HG03575 (cell line): ENCODE measurements at regions not wholly inside any gene's neighbourhood (a gene's known extent, or its start where the extent isn't known, plus 50 kb on each side); places are given as distances from the start of the nearest gene placed in this dataset.
"Not testable (repeated sequence)": the region's sequence is repeated elsewhere in the genome, so short reads cannot be mapped to it uniquely, and the experiment has no call there.

Source experiments
- ATAC-seq: cut with Tn5 transposase; IDR thresholded peaks from one replicate; pipeline ENCODE4 v1.9.1; 2021; ENCODE audit not compliant: unreplicated experiment, insufficient number of reproducible peaks, low FRiP score; ENCODE audit errors: extremely low read depth

DNA sequence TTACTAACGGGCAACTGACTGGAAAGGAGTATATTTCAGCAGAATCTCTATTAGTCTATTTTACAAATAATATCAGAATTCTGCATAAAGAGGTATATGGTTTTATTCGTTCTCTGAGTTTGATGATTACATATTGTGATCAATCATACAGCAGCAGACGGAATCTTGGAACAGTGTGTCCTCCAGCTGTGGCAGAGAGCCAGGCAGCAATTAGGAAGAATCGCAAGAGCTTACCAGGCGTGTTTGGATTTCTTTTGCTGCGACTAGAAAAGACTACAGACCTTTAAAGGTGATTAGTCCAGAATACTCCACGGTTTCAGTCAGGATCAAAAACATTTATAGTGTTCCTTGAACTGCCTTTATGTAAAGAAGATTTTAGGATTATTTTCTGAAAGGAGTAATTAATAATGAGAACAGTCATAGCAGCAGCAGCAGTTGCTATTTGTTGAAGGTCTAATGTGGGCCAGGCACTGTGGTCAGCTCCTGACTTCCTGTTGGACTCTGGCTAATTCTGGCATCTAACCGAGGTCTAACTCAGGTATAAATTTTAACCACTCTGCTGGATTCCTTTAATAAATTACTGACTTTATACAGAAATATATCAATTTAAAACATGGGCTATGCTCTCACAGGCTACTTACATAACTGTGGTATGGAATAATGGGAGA lies 225.3 kb upstream of the CXorf66 start:
- no peak for ATAC-seq

GRCh38 chrX:140180585-140180984 lies 215.3 kb upstream of the CXorf66 start:
- no peak for ATAC-seq

DNA sequence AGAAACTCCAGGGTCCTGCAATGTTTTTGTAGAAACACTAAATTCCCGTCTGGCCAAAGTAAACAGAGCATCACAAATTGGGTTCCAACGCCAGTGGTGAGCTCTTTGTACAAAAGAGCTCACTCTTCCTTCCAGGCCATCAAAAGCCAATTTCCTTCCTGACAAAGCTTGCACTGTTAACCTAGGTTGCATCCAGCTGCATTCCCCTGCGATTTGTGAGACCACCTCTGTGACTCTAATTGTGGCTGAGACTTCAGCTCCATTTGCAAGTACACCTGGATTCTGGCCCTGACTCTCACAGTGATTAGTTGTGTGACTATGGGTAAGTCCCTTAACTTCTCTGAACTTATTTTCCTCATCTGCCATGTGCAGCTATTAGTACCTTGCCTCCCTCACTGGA lies 212.5 kb upstream of the CXorf66 start:
- ATAC-seq = no peak

GRCh38 chrX:140172401-140172800 lies 207.1 kb upstream of the CXorf66 start:
- ATAC-seq = no peak

DNA sequence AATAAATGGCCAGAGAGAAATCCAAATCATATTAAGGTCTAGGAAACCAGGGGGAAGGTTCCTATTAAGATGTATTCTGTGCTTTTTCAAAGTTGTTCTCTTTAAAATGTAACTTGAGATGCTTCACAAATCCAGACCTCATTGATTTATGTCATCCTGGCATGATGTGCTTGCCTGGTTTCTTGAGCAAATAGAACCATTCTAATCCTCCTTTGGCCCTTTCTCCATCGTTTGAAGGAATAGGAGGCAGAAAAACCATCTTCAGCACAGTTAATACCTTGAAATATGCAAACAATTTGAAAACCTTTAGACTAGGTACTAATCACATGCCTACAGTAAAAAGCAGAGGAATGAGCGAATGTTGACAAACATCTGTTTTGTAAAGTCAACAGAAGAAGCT lies 202.2 kb upstream of the CXorf66 start:
- ATAC-seq = no peak

- ATAC-seq = no peak
Observed at GRCh38 chrX:140165849-140166248, 200.5 kb upstream of the CXorf66 start.

- no peak for ATAC-seq
Observed at GRCh38 chrX:140164391-140164790, 199.1 kb upstream of the CXorf66 start.

GRCh38 chrX:140163371-140164159 lies 198.2 kb upstream of the CXorf66 start:
- no peak for ATAC-seq

GRCh38 chrX:140157611-140158010 lies 192.3 kb upstream of the CXorf66 start:
- no peak for ATAC-seq

GRCh38 chrX:140157143-140157542 lies 191.8 kb upstream of the CXorf66 start:
- ATAC-seq = no peak

GRCh38 chrX:140151316-140151715 lies 186.0 kb upstream of the CXorf66 start:
- ATAC-seq = no peak

GRCh38 chrX:140149761-140150160 lies 184.4 kb upstream of the CXorf66 start:
- ATAC-seq = no peak

DNA sequence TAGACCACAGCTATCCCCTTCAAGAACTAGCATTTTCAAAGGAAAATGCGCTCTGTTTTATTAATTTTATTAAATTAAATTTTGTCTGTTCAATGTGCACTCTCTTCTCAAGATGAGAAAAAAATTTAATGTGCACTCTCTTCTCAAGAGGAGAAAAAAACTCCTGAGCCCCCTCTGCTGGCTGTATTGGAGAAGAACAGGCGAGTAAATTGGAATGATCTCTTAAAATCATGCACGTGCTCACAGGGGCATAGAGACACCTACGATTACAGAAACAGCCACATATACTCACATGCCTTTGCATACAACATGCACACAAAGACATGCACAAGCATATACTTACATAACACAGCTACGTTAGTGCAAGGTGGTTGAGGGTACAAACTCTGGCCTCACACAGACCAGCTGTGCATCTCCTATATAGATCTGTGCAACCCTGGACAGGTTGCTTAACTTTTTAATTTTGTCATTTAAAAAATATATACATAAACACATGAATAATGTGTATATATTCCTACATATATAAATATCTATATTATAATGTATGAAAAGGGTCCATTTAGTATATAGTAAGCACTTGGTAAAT lies 176.2 kb upstream of the CXorf66 start:
- ATAC-seq = no peak

GRCh38 chrX:140138492-140138891 lies 173.2 kb upstream of the CXorf66 start:
- not testable (repeated sequence) for ATAC-seq

DNA sequence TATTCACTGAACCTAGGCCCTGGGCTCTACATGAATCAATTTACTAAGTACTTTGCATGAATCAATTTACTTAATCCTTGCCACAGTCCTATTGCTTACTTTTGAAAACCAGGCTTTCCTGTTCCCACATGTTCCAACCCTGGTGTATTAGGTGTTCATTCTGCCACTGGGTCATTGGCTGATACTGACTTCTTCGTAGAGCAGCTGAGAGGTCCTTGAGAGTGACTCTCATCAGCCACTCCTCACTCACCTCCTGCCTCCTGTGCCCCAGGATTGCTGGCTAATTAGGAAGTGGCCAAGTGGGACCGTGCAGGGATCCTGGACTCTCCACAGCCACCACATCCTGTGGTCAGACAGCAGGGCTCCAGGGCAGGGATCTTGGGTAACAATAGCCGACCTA lies 172.7 kb upstream of the CXorf66 start:
- not testable (repeated sequence) for ATAC-seq

- no peak for ATAC-seq
Observed at GRCh38 chrX:140132937-140133336, 167.6 kb upstream of the CXorf66 start.

DNA sequence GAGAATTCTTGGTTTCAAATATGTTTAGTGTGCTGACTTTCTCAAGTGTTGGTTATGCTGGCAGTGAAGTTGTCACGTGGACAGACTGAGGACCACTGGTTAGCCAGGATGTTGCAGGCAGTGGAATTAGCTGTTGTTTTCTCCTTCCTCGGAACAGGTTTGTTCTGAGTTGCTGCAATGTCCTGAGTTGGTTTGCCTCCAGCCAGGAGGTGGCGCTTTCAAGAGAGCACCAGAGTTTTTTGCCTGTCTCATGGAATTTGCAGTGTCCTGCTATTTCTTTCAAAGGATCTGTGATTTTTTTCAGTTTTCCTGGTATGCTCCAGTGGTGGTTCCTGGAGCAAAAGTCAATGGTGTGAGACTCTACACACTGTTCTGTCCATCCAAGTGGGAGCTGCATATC lies 158.1 kb upstream of the CXorf66 start:
- no peak for ATAC-seq

DNA sequence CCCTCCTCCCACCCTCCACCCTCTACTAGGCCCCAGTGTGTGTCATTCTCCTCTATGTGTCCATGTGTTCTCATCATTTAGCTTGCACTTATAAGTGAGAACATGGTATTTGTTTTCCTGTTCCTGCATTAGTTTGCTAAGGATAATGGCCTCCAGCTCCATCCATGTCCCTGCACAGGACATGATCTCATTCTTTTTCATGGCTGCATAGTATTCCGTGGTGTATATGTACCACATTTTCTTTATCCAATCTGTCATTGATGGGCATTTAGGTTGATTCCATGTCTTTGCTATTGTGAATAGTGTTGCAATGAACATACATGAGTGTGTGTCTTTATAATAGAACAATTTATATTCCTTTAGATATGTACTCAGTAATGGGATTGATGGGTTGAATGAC lies 148.7 kb upstream of the CXorf66 start:
- ATAC-seq = not testable (repeated sequence)

GRCh38 chrX:140110081-140110650 lies 144.8 kb upstream of the CXorf66 start:
- no peak for ATAC-seq

GRCh38 chrX:140104760-140105159 lies 139.4 kb upstream of the CXorf66 start:
- no peak for ATAC-seq
